ENCODE measurements at regions not wholly inside any gene's neighbourhood (a gene's known extent, or its start where the extent isn't known, plus 50 kb on each side); places are given as distances from the start of the nearest gene placed in this dataset.

GRCh38 chr5:27608992-27609391, 570.6 kb upstream of the CDH9 start:
- intact Hi-C loops (cut with micrococcal nuclease): no loop called here
- DNase-seq (no peak), ATAC-seq (no peak)
- no peak overlapping the region for H3K4me3 Mint-ChIP-seq
- CTCF ChIA-PET: no interaction called here
- POLR2A ChIA-PET: no interaction called here
- peaks cover 11% of the 10 kb centered on the region for H3K9me3 Mint-ChIP-seq
- H3K27ac Mint-ChIP-seq: no peak overlapping the region
- H3K36me3 Mint-ChIP-seq (ENCODE audit: low read depth): no peaks in the 10 kb centered on the region
- no peak for TF ChIP-seq CTCF (IDR thresholded peaks at IDR 0.05)
- H3K27me3 Mint-ChIP-seq: no peaks in the 10 kb centered on the region
- no peaks in the 10 kb centered on the region for H3K4me1 Mint-ChIP-seq (ENCODE audit: low read depth)

GRCh38 chr5:27598576-27598975, 560.2 kb upstream of the CDH9 start:
- Mint-ChIP-seq H3K27ac (no peak overlapping the region), H3K4me3 (no peak overlapping the region), H3K36me3 (ENCODE audit: low read depth) (no peaks in the 10 kb centered on the region), H3K4me1 (ENCODE audit: low read depth) (no peaks in the 10 kb centered on the region), H3K27me3 (no peaks in the 10 kb centered on the region), H3K9me3 (peaks cover 12% of the 10 kb centered on the region)
- intact Hi-C loops (cut with micrococcal nuclease): no loop called here
- no peak for TF ChIP-seq CTCF (IDR thresholded peaks at IDR 0.05)
- ChIA-PET CTCF (no interaction called here), POLR2A (no interaction called here)
- ATAC-seq: no peak
- no peak for DNase-seq

- no peaks in the 10 kb centered on the region for H3K4me1 Mint-ChIP-seq (ENCODE audit: low read depth)
- no peak for ATAC-seq
- CTCF ChIA-PET: no interaction called here
Measured at GRCh38 chr5:27594141-27594540, 555.8 kb upstream of the CDH9 start.

GRCh38 chr5:27592231-27592630, 553.8 kb upstream of the CDH9 start:
- Mint-ChIP-seq H3K9me3 (peaks cover 20% of the 10 kb centered on the region), H3K4me1 (ENCODE audit: low read depth) (no peaks in the 10 kb centered on the region), H3K36me3 (ENCODE audit: low read depth) (no peaks in the 10 kb centered on the region), H3K27me3 (no peaks in the 10 kb centered on the region), H3K27ac (no peak overlapping the region), H3K4me3 (no peak overlapping the region)
- TF ChIP-seq CTCF (IDR thresholded peaks at IDR 0.05): no peak
- intact Hi-C loops (cut with micrococcal nuclease): no loop called here
- ChIA-PET CTCF (no interaction called here), POLR2A (no interaction called here)
- ATAC-seq (no peak), DNase-seq (no peak)

More at GRCh38 chr5:27594141-27594540, 555.8 kb upstream of the CDH9 start:
- Mint-ChIP-seq H3K27me3 (no peaks in the 10 kb centered on the region), H3K36me3 (ENCODE audit: low read depth) (no peaks in the 10 kb centered on the region), H3K27ac (no peak overlapping the region), H3K4me3 (no peak overlapping the region), H3K9me3 (peaks cover 15% of the 10 kb centered on the region)
- TF ChIP-seq CTCF (IDR thresholded peaks at IDR 0.05): no peak
- POLR2A ChIA-PET: no interaction called here
- no peak for DNase-seq
- intact Hi-C loops (cut with micrococcal nuclease): no loop called here

- H3K36me3 Mint-ChIP-seq (ENCODE audit: low read depth): no peaks in the 10 kb centered on the region
- no peak for ATAC-seq
Measured at GRCh38 chr5:27590503-27590902, 552.1 kb upstream of the CDH9 start.

More at GRCh38 chr5:27590503-27590902, 552.1 kb upstream of the CDH9 start:
- intact Hi-C loops (cut with micrococcal nuclease): no loop called here
- Mint-ChIP-seq H3K4me1 (ENCODE audit: low read depth) (no peaks in the 10 kb centered on the region), H3K27me3 (no peaks in the 10 kb centered on the region), H3K27ac (no peak overlapping the region), H3K4me3 (no peak overlapping the region), H3K9me3 (peaks cover 21% of the 10 kb centered on the region)
- TF ChIP-seq CTCF (IDR thresholded peaks at IDR 0.05): no peak
- ChIA-PET CTCF (no interaction called here), POLR2A (no interaction called here)
- no peak for DNase-seq
